ENCODE measurements at regions not wholly inside any gene's neighbourhood (a gene's known extent, or its start where the extent isn't known, plus 50 kb on each side); places are given as distances from the start of the nearest gene placed in this dataset.

- TF ChIP-seq POLR2AphosphoS5 (IDR thresholded peaks at IDR 0.05; ENCODE audit: borderline replicate concordance, low read depth, low read length) (no peak), EZH2 (IDR thresholded peaks at IDR 0.05) (no peak)
These were observed 100.3 kb downstream of the IRX5 start for GRCh38 chr16:55030944-55031343.
